Type B pancreatic cell (in vitro differentiated cells): ENCODE measurements at regions not wholly inside any gene's neighbourhood (a gene's known extent, or its start where the extent isn't known, plus 50 kb on each side); places are given as distances from the start of the nearest gene placed in this dataset.

Experiments
- DNase-seq: peaks from one replicate; pipeline ENCODE4 v3.0.0; 2021; ENCODE audit warnings: mixed read lengths; ENCODE audit not compliant: unreplicated experiment; ENCODE audit errors: extremely low spot score
- H3K27ac Mint-ChIP-seq: 2 replicates; pipeline ENCODE4 v1.8.0; 2021; ENCODE audit warnings: mild to moderate bottlenecking, mixed read lengths
- H3K27me3 Mint-ChIP-seq: 2 replicates; pipeline ENCODE4 v1.8.0; 2021; ENCODE audit warnings: mixed read lengths
- H3K36me3 Mint-ChIP-seq: 2 replicates; pipeline ENCODE4 v1.8.0; 2021; ENCODE audit warnings: mixed read lengths
- H3K4me1 Mint-ChIP-seq: one replicate; pipeline ENCODE4 v1.8.0; 2021; ENCODE audit warnings: mixed read lengths; ENCODE audit not compliant: unreplicated experiment
- H3K4me3 Mint-ChIP-seq: 2 replicates; pipeline ENCODE4 v1.8.0; 2021; ENCODE audit warnings: mild to moderate bottlenecking, mixed read lengths
- H3K9me3 Mint-ChIP-seq: 2 replicates; pipeline ENCODE4 v1.8.0; 2021; ENCODE audit warnings: mixed read lengths
- CTCF ChIP-seq: fragments of 200-600 bp; sonication (generic); conservative IDR thresholded peaks from 2 replicates; pipeline ENCODE4 v1.5.0; 2021; ENCODE audit warnings: antibody characterized with exemption, mild to moderate bottlenecking

GRCh38 chr3:182470187-182470586, 323.1 kb upstream of the ATP11B start:
- no peak for TF ChIP-seq CTCF
- Mint-ChIP-seq H3K36me3 (no peaks in the 10 kb centered on the region), H3K4me1 (no peaks in the 10 kb centered on the region), H3K27me3 (no peaks in the 10 kb centered on the region), H3K4me3 (no peak overlapping the region), H3K9me3 (peaks cover 6% of the 10 kb centered on the region), H3K27ac (no peak overlapping the region)
- no peak for DNase-seq

- no peak overlapping the region for H3K27ac Mint-ChIP-seq
- no peaks in the 10 kb centered on the region for H3K27me3 Mint-ChIP-seq
- no peak for DNase-seq
- no peaks in the 10 kb centered on the region for H3K36me3 Mint-ChIP-seq
- no peak for TF ChIP-seq CTCF
- H3K4me1 Mint-ChIP-seq, result no peaks in the 10 kb centered on the region
- peaks cover 6% of the 10 kb centered on the region for H3K9me3 Mint-ChIP-seq
- H3K4me3 Mint-ChIP-seq, result no peak overlapping the region
Measured at GRCh38 chr3:182473191-182473710, 320.1 kb upstream of the ATP11B start.

GRCh38 chr3:182478369-182478768, 314.9 kb upstream of the ATP11B start:
- no peak overlapping the region for H3K27ac Mint-ChIP-seq
- no peaks in the 10 kb centered on the region for H3K9me3 Mint-ChIP-seq
- H3K36me3 Mint-ChIP-seq, result peaks cover 3% of the 10 kb centered on the region
- H3K27me3 Mint-ChIP-seq, result no peaks in the 10 kb centered on the region
- peaks cover 13% of the 10 kb centered on the region for H3K4me1 Mint-ChIP-seq
- no peak for TF ChIP-seq CTCF
- no peak for DNase-seq
- H3K4me3 Mint-ChIP-seq, result no peak overlapping the region

GRCh38 chr3:182479419-182480336, 313.6 kb upstream of the ATP11B start:
- H3K27ac Mint-ChIP-seq, result no peak overlapping the region
- peaks cover 26% of the 10 kb centered on the region for H3K4me1 Mint-ChIP-seq
- no peaks in the 10 kb centered on the region for H3K9me3 Mint-ChIP-seq
- no peak for DNase-seq
- no peak overlapping the region for H3K4me3 Mint-ChIP-seq
- no peaks in the 10 kb centered on the region for H3K27me3 Mint-ChIP-seq
- H3K36me3 Mint-ChIP-seq, result peaks cover 3% of the 10 kb centered on the region
- no peak for TF ChIP-seq CTCF

GRCh38 chr3:182482705-182483104, 310.6 kb upstream of the ATP11B start:
- H3K4me1 Mint-ChIP-seq, result peaks cover 52% of the 10 kb centered on the region
- H3K27me3 Mint-ChIP-seq, result no peaks in the 10 kb centered on the region
- peaks cover 3% of the 10 kb centered on the region for H3K36me3 Mint-ChIP-seq
- H3K9me3 Mint-ChIP-seq, result no peaks in the 10 kb centered on the region
- TF ChIP-seq CTCF, result no peak
- no peak for DNase-seq
- peak overlapping the region; percentile 14 for H3K4me3 Mint-ChIP-seq
- H3K27ac Mint-ChIP-seq, result peak overlapping the region; percentile 40
